Inflammatory macrophage (primary cell): ENCODE measurements at regions not wholly inside any gene's neighbourhood (a gene's known extent, or its start where the extent isn't known, plus 50 kb on each side); places are given as distances from the start of the nearest gene placed in this dataset.

Experiments
- DNase-seq, 2 donors: peaks; one replicate each; pipeline ENCODE4 v3.0.0-alpha.2; 2020 to 2022

DNA sequence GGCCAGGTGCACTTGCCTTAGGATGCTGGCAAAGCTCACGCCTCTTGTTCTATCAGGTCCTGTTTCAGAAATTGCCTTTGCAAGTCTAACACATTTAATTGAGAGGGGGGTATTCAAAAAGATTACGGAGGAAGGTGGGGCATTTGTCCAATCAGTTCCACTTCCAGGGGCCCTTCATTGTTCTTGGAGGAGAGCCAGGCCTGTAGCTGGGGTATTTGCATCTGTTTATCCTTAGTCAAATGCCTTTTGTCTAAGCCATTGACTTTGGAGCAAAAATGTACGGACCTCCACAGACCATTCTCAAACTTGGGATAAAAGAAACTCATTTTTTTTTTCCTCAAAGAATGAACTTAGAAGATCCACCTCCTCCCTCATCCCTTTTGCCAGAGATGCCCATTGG, 582.0 kb downstream of the BCL11B start:
- DNase-seq: no peak

GRCh38 chr14:98692832-98693231, 579.2 kb downstream of the BCL11B start:
- no peak for DNase-seq

DNA sequence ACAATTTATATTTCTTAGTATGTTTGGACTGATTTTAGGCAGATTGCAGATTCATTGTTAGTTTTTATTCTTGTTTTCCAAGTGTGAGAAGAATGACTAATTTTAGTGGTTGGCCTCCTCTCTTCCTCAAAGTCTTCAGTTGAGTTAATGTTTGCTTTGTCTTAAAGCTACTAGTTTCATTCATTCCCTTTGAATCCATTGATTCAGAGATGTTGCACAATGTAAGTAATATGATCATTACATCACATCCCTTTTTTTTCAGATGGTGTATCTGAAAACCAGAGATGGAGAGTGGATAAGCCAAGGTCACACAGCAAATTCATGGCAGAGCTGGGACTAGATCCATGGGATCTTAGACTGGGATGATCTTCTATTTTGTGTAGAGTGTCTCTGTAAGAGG, 577.5 kb downstream of the BCL11B start:
- DNase-seq: no peak

- DNase-seq: no peak
Observed at GRCh38 chr14:98695809-98696208, 576.2 kb downstream of the BCL11B start.

- DNase-seq: no peak
Observed at GRCh38 chr14:98698341-98698740, 573.7 kb downstream of the BCL11B start.

DNA sequence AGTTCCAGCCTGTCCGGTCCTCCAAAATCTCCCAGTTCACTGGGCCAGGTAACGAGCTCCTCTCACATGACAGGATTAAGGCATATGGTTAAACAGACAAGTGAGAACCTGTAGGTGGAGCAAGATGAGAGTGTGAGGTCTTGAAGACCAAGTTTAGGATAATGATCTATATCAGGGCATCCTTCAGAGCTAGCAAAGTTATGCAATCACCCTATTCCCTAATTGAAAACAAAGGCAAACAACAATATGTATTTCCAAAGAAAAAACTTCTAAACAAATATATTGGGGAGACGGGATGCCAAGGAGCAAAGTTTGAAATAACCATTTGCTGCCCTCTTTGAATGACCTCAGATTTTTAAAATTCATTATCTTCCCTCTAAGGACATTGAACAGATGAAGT, 571.2 kb downstream of the BCL11B start:
- DNase-seq: no peak

- no peak for DNase-seq
Observed at GRCh38 chr14:98701377-98701776, 570.6 kb downstream of the BCL11B start.

DNA sequence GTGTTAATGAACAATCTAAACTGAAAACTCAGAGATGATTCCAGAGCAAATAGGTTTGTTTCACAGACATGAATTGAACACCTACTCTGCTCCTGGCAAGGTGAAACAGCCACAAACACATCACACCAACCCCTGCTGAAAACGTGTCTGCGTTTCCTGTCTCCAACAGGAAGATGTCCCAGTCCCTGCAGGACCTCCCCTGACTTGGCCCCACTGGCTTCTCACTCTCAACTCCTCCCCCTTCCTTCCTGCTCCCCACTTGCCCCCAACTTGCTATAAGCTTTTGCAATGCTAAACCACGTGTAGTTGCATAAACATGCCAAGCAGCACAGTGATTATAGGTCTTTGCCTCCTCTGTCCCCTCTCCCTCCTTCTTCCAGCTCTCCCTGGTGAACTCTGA, 567.6 kb downstream of the BCL11B start:
- DNase-seq: no peak

GRCh38 chr14:98705871-98706300, 566.1 kb downstream of the BCL11B start:
- DNase-seq: no peak

- DNase-seq: no peak
Observed at GRCh38 chr14:98707522-98707921, 564.5 kb downstream of the BCL11B start.

DNA sequence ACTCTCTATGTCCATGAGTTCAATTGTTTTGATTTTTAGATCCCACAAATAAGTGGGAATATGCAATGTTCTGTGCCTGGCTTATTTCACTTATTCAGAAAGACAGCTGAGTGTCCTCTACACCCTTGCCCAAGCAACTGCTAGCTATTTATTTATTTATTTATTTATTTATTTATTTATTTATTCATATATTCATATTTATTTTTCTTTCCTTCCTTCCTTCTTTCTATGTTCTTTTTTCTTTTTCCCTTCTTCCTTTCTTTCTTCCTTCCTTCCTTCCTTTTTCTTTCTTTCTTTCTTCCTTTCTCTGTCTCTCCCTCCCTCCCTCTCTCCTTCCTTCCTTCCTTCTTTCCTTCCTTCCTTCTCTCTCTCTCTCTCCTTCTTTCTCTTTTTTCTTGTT, 563.4 kb downstream of the BCL11B start:
- no peak for DNase-seq

- DNase-seq: no peak
Observed at GRCh38 chr14:98711453-98711852, 560.5 kb downstream of the BCL11B start.

DNA sequence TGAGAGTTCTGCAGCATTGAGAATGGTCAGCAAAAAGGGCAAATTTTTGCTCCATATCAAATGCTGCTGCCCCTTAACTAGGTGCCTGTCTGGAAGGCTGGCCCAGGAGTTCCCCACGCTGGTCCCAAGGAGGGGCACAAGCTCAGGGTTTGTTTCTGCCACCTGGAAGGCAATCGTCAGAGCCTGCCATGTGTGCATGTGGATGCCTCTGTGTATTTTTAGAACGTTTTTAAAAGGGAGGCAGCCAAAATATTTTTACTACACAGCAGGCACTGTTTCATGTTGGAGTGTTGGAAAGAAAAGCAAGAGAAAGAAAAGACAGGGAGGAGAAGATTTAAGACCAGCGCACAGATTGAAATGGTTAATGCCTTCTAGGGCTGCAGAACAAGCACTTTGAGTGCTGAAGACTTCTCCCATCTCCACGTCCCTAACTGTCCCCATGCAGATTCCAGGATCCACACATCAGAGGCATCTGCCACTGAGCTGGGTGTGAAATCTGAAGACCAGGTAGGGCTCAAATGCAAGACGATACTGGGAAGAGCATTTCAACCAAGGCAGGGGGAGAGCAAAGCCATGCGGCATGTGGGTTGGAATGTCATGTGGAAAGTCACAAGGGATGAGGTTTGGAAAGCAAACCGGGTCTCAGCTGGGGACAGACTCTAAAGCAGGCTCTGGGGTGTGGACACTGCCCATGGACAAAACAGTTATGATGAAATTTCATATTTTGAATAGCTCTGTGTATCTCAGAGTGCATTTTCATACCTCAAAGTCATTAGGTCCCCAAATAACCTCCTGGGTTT, 557.2 kb downstream of the BCL11B start:
- DNase-seq: no peak

- no peak for DNase-seq
Observed at GRCh38 chr14:98716133-98716532, 555.9 kb downstream of the BCL11B start.

DNA sequence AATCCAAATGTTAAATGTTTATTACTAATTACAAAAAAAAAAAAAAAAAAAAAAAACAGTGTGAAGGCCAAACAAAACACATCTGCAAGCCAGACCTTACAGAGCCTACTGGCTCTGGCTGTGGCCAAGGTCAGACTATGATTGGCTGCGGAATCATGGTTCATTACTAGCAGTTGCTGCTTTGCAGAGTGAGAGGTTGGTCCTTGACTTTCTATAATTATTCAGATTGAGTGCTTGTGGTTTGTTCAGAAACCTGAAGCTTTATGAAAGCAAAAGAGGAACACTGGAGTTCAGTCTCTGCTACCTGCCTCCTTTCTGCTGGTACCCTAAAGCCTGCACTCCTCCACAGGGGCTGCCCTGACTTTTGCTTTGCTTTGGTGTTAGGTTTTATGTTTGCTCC, 550.9 kb downstream of the BCL11B start:
- no peak for DNase-seq

- no peak for DNase-seq
Observed at GRCh38 chr14:98724734-98725133, 547.3 kb downstream of the BCL11B start.

DNA sequence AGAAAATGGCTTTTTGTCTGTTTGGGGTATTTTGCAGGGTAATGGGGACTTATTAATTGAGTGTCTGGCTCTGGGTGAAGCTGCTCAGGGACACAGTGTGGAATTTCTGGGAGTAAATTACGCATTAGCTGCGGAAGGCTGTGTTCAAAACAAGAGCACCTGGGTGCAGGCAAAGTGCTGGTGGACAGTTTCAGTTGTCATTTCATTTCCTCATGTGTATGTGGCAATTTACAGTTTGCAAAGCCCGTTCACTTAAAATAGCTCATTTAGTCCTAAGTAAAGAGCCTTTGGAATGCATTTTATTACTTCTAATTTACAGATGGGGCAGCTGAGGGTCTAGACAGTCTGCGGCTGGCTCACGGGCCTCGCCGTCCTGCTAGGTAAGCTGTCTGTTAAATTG, 546.8 kb downstream of the BCL11B start:
- no peak for DNase-seq

DNA sequence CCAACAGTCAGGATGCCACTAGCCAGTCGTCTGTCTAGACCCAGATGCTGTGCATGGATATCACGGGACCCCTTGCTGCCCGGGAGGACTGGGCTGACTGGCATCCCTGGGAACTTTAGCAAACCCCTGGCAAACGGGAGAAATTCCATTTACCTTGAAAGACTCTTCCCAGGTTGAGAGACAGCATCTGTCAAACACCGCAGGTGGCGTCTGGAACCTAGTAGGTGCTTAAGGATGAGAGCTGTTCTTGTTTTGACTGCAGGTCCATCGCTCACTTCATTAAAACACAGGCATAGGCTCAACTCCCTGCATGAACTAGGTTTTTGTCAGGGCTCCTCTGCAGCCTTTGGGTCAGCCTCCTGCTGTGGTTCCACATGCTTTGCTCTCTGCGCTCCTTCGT, 546.3 kb downstream of the BCL11B start:
- DNase-seq: no peak

- no peak for DNase-seq
Observed at GRCh38 chr14:98726585-98727405, 545.2 kb downstream of the BCL11B start.

DNA sequence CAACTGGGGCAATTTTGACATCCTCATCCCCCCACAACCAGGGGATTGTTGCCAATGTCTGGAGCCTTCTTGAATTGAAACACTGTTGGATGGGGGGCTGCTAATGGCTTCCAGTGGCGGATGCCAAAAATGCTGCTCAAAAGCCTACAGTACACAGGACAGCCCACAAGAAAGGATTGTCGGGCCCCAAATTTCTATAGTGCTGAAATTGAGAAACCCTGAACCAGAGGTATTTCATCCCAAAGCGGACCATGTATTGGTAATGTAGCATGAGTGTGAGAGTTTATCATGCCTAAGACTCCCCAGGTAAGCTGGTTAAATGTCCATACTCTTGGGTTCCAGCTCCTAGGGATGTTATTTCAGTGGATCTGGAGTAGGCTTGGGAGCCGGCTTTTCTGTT, 544.0 kb downstream of the BCL11B start:
- no peak for DNase-seq

DNA sequence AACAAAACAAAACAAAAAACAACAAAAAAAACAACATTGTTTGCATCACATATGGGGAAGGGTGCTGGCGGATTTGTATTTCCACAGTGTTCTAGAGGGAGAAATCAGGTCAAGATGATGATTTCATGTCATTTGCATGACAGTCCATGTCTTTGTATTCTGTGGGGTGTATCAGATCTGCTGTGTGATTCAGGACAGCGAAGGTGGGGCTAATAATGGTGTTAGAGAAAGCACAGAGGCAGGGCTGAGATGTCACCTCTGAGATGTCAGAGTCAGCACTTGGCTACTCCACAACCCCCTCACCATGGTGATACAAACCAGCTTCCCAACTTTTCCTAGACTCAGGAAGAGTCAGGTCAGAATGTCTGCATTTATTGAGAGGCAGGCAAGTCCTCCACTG, 543.2 kb downstream of the BCL11B start:
- DNase-seq: no peak

DNA sequence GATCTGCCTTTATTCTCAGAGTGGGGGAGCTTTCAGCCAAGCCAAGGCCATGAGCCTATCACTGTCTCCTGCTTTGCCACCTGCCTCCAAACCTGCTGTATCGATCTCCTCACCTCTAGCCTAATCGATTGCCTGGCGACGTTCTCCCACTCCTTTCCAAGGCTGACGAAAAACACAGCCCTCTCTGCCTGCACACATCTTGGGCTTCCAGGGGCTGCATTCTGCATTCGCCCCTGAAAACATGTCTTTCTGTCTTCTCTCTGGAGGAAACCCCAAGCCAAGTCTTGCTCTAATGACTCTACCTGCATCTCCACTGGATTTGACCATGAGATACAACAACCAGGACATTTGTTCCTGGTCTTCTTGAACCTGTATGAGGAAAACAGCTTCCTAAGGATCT, 540.7 kb downstream of the BCL11B start:
- DNase-seq: no peak

DNA sequence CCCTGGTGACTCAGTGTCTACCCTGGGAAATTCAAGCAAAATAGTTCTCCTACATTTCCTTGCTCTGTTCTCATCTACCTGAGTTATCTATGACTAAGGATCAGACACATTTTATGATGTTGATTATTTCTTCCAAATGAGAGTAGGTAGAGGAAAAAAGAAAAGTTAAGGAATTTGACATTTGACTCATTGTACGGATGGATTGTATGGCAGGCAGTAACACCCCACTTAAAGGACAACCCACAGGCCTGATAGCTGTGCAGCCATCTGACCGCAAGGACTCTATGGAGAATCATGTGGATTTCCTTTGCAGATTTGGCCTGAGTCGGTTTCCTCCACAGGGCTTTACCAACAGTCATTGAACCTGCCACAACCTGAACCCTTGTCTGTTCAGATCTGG, 540.3 kb downstream of the BCL11B start:
- DNase-seq: no peak

DNA sequence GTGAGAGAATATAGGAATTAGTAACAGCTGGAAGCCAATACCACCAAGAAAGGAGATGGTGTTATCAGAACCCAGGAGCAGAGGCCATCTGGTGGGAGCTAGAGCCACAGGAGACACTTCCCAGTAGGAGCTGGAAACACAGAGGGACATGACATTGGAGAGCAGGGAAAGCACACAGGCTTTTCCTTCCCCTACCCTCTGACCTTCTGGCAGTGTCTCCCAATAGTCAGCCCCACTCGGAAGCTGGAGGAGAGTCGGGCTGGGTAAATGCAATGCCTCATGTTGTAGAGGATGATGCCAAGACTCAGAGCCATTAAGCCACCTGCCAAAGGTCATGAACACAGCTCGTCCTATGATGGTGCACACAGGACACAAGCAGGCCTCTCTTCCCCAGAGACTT, 538.5 kb downstream of the BCL11B start:
- DNase-seq: no peak
